ENCODE measurements at regions not wholly inside any gene's neighbourhood (a gene's known extent, or its start where the extent isn't known, plus 50 kb on each side); places are given as distances from the start of the nearest gene placed in this dataset.
"Not testable (repeated sequence)": the region's sequence is repeated elsewhere in the genome, so short reads cannot be mapped to it uniquely, and the experiment has no call there.

- TF ChIP-seq POLR2A, POLR2AphosphoS5 (IDR thresholded peaks at IDR 0.05; ENCODE audit: low read depth, low read length): not testable (repeated sequence)
Measured at GRCh38 chr2:90290701-90291100, 1599.2 kb downstream of the RPIA start.
